Endothelial cell of umbilical vein (primary cell): ENCODE measurements at regions not wholly inside any gene's neighbourhood (a gene's known extent, or its start where the extent isn't known, plus 50 kb on each side); places are given as distances from the start of the nearest gene placed in this dataset.

Source experiments
- CTCF ChIP-seq, 2 donors: IDR thresholded peaks; 1 replicate in 1 of 2; 2 replicates in 1 of 2; pipeline ENCODE4 v1.5.1; 2011; ENCODE audit warnings: low read length in 2 of 2, mild to moderate bottlenecking in 2 of 2, moderate library complexity in 2 of 2, control low read depth in 1 of 2, inconsistent platforms in 1 of 2, low read depth in 1 of 2; ENCODE audit not compliant: insufficient read depth in 1 of 2; ENCODE audit errors: extremely low read depth in 1 of 2
- EZH2 ChIP-seq: IDR thresholded peaks from 2 replicates; pipeline ENCODE4 v1.6.1; 2012; ENCODE audit warnings: borderline replicate concordance, low read depth, mild to moderate bottlenecking, moderate library complexity, low read length, inconsistent platforms; ENCODE audit not compliant: severe bottlenecking
- POLR2A ChIP-seq: IDR thresholded peaks from 2 replicates; pipeline ENCODE4 v1.6.1; 2012; ENCODE audit warnings: low read depth, mild to moderate bottlenecking, control low read depth, low read length
- POLR2AphosphoS5 ChIP-seq: IDR thresholded peaks from 2 replicates; pipeline ENCODE4 v1.6.1; 2012; ENCODE audit warnings: low read depth, mild to moderate bottlenecking, control low read depth, low read length, moderate library complexity; ENCODE audit not compliant: insufficient read depth

- TF ChIP-seq POLR2AphosphoS5 (no peak), CTCF (IDR thresholded peaks at IDR 0.05; ENCODE audit: extremely low read depth in 1 of 2, insufficient read depth in 1 of 2, low read depth in 1 of 2, low read length in 2 of 2) (no peak), POLR2A (no peak), EZH2 (no peak)
Measured at GRCh38 chr16:72277749-72278148, 105.8 kb upstream of the PMFBP1 start.
